Esophagus mucosa (tissue), 1 donor: ENCODE measurements at regions not wholly inside any gene's neighbourhood (a gene's known extent, or its start where the extent isn't known, plus 50 kb on each side); places are given as distances from the start of the nearest gene placed in this dataset.
A peak's percentile ranks its signal among the peaks of the same experiment; 100 is the strongest.
"Not testable (repeated sequence)": the region's sequence is repeated elsewhere in the genome, so short reads cannot be mapped to it uniquely, and the experiment has no call there.

Source experiments
- ATAC-seq: fragments of 200-7000 bp; cut with Tn5 transposase; one replicate; pipeline ENCODE4 v1.9.1; 2020
- donor health status: DM: yes; HTN: yes; CAD: no.

DNA sequence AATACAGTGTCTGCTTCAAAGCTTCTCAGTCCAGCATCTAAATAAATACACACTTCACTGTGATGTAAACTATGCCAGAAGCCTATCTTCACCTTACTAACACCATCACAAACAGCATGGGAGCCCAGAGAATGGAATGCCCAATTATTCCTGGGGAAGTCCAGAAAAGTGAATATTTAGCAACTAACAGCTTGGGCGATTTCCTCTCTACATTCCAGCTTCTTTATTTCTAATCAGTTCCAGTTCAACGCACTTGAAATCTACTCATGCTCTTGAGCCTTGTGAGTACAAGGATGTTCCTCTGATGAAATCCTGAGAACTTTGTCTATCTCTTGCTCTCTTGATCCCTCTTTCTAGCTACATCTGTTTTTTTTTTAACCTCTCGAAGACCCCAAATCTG lies 100.4 kb upstream of the C9orf72 start:
- no peak for ATAC-seq

DNA sequence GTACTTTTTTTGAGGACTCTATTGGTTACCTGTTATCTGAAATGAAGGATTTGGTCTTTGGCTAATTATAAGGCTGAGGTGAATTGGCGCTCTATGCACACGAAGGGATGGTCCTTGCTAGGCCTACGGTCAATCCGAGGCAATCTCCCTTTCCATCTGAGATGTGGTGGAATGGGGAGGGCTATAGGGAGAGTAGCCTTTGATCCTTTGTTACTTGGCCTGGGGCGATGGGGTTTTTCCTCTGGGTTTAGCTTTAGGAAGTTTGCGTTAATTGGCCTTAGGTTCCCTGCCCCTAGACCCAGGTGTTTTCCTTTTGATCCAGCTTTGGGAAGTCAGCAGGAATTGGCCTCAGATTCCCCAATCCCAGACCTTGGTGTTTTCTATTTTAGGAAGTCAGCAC lies 102.1 kb upstream of the C9orf72 start:
- ATAC-seq = no peak

DNA sequence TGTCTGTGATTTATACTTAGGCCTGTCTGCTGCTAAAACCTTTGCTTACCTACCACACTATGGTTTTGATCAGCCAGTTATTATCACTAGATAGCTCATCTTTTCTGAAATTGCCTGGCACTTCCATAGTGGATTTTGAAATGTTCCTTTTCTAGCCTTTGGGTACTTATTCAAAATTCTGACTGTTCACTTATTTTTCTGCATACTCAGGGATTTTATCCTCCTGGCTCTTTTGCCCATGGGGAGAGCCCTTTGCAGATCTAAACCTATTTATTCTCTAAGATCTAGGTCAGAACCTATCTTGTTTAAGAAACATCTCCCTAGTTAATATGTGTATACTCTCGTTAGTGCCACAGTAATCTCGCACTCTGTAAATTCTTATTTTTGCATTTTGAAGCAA lies 103.5 kb upstream of the C9orf72 start:
- ATAC-seq = no peak

DNA sequence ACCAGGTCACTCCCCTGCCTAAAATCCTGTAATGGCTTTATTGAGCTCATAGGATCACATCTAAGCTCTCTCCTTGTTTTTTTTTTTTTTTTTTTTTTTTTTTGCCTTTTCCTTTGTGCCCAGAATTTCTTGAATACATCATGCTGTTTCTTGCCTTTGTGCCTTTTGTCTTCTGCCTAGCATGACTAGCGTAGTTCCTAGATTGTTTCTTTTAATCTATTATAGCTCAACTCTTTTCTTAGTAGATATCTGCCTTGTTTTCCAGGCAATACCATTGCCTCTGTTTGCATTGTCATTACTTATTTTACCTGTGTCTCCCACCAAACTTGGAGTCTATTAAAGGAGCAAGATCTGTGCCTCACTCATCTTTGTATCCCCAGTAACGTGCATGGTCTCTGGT lies 106.1 kb upstream of the C9orf72 start:
- ATAC-seq = no peak

DNA sequence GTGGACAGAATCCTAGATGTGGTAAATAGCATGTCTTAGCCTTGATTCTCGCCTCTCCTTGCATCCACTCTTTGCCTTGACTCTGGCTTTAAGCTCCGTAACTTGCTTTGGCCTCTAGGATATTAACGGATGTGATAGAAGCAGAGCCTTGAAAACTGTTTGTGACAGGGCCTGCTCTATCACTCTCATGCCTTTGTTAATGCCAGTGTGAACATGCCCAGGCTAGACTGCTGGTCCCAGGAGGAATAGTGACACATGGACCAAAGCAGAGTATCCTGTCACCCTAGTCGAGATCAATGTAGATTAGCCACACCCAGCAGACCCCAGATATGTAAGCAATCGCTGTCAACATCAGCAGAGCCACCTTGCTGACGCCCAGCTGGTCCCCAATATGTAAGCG lies 109.9 kb upstream of the C9orf72 start:
- ATAC-seq = no peak

DNA sequence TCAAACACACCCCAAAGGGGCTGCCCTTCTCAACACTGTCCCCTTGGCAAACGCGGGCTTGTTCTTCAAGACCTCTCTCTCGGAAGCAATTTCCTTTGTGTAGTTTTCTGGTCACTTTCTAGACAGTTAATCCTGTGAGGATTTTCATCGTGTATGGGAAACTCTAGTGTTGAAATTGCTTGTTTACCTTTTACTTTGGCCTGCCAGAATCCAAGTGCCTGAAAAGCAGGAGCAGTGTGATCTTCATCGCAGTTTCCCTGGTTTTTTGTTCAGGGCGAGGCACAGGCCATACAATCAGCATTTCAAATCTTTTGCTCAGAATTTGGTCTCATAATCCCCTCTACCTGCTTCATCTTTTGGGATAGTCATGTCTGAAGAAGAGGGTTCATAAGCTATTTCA lies 115.7 kb upstream of the C9orf72 start:
- ATAC-seq = no peak

DNA sequence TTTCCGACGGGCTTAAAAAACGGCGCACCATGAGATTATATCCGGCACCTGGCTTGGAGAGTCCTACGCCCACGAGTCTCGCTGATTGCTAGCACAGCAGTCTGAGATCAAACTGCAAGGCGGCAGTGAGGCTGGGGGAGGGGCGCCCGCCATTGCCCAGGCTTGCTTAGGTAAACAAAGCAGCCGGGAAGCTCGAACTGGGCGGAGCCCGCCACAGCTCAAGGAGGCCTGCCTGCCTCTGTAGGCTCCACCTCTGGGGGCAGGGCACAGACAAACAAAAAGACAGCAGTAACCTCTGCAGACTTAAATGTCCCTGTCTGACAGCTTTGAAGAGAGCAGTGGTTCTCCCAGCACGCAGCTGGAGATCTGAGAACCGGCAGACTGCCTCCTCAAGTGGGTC lies 117.5 kb upstream of the C9orf72 start:
- not testable (repeated sequence) for ATAC-seq

DNA sequence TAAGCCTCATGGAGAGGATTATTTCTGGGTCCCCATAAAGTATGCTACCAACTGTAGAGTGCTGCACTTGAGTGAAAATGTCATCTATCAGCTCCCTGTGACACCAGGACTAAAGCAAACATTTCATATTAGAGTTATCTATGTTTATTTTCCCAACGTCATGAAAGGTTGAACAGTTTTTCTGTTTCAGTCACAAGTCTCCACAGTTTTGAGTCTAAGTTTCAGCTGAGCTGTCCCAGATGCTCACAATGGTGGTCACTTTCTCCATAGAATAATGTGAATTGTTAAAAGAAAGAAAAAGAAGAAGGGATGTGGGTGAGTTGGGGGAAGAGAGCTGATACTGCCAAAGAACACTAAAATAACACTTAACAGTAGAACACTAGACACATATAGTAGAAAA lies 126.3 kb upstream of the C9orf72 start:
- no peak for ATAC-seq

DNA sequence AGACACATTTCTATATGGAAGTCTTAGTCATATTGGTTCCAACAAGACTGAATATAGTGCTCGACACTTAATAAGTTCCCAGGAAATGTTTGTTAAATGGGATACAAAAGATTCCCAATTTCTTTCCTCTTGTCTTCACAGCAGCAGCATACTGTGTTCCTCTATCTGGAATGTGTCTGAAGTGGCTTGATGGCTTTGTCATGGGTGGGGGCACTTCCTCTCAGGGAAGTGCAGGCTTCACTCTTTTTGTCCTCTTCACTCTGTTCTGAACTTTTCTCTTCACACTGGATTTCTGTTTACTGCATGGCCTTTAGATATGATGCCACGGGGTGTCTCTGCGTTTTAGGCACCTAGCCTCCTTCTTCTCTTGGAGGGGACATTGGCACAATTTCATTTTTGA lies 127.7 kb upstream of the C9orf72 start:
- ATAC-seq = no peak

DNA sequence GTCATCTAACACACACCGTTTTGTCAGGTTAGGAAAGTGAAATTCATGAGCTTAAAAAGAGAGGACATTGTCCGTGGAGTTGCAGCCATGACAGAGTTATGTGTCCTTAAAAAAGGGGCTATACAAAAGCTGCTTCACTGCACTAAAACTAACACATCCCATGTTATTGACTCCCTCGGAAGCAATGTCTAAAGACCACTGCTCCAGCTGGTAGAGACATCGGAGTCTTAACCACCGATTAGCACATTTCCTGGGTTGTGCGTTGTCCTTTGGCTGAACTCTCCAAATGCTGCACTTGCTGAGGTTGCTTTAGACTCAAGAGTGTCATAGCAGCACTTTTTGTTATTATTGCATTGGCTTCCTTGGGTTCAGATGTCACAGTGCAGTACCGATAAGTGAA lies 128.3 kb upstream of the C9orf72 start:
- ATAC-seq = no peak

DNA sequence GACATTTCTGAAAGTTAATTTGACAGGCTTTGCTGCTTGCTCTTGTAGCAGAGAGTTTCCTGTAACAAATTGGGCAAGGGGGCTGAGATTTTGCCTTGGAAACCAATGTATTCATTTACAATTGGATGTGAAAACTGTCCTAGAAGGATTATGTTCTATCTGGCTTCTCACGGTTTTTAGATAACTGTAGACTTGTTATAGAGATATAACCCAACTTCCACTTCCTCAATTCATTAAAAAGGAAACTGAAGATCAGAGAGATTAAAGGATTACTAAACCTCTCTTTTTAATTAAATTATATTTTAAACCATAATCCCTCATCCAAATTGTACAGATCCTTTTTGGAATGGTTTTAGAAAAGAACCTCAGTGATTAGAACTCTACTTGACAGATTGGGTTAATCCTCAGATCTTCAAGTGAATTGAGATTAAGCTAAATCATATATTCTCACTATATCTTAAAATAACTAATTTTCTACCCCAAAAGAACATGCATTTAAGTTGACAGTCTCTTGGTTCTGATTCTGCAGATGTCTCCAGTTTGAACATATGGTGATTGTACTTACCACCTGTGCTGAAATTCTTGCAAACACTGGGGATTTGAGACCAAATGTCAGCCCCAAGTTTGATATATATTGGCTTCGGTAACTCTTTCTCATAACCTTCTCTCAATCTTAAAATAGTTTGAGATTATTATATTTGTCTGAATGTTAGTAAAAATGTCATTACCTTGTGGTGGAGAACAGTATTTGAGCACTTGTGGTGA lies 130.1 kb upstream of the C9orf72 start:
- no peak for ATAC-seq

DNA sequence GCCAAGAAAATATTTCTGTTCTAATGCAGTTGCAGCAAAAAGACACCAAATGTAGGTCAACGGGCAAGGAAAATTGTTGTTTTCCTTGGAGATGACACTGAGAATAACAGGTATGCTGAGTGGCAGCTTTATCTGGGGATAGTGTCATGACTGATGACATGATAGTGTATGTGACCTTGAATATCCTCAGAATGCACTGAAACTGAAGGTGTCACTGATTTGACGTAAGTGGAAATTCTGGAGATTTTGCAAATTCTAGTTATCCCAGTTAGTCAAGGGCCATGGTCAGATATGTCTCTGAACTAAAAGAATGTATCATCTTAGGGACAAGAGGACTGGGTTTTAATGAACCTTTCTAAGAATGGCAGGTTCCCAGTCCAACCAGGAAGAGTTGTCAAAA lies 138.0 kb upstream of the C9orf72 start:
- no peak for ATAC-seq

DNA sequence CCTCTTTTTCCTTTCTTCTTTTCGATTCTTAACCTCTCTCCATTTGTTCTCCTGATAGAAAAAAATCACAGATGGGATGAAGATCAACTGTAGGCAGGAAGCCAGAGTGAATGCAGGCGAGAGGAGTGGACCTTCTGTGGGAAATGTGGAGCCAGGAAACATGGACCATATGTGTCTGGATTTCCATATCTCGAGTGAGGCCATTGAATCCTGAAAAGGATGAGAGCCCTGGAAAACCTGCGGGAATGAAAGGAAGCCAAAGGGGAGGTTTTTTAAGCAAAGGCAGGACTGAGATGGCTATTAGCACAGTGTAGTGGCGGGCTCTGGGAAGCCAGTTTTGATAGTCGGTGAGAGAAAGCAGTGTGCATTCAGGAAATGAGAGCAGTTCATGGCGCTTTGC lies 139.5 kb upstream of the C9orf72 start:
- no peak for ATAC-seq

DNA sequence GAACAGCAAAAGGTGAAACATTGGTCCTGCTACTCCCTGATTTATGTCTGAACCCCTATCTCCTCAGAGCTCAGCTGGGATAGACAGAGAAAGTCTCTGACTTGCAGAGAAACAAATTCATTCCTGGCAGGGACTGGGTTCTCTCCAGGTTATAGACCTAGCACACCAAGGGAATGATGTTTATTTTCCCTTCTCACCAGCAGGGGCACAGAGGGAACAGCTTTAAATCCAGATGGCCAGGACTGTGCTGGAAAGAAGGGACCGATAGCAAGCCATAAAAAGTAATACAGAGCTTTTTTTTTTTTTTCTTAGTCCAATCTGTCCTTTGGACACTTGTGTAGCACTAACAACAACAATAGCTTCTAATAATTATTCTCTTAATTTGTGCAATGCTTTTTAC lies 141.1 kb upstream of the C9orf72 start:
- no peak for ATAC-seq

DNA sequence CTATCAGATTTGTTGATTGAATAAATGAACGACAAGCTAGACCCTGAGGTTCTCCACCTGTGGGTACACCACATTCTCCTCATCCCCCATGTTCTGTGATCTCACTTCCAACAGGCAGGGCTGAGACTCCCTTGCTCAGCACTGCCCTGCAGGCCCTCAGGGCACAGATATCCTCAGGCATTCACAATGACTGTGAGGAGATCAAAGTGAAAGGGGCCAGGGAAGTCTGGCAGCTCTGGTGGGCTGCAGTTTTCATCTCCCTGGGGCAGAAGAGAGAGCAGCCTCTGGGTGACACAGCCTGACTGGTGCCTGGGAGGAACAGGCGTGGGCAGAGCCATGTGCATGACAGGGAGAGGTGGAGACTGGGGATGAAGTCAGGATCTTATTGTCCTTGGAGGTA lies 142.4 kb upstream of the C9orf72 start:
- no peak for ATAC-seq

DNA sequence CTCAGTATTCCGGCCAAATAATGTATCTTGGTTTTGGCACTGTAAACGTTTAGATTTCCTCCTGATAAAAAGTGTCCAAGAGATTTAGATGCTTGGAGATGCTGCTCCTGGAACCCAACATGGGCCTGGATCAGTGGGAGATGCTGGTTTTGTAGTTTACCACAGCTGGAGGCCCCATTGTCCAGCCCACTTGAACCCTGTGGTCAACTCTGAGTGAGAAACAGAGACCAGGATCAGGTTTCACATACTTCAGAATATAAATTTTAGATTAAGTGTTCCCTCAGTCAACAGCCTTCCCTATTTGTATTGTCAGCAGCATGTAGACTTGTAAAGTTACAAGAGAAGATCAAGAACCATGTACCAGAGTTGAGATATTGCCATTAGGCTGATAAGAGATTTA lies 144.7 kb upstream of the C9orf72 start:
- ATAC-seq = no peak

DNA sequence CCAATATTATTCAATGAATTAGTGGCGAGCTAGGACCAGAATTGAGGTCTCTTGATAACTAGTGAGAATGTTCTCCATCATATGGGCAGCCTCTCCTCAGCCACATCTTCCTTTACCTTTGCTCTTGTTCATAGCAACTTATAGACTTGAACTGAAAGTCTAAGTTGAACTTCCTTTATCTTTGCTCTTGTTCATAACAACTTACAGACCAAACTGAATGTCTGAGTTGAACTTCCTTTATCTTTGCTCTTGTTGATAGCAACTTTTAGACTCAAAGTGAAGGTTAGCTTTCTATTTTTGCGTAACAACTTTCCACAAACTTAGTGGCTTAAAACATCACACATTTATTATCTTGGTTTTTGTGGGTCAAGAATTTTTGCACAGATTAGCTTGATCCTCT lies 146.4 kb upstream of the C9orf72 start:
- ATAC-seq = no peak

DNA sequence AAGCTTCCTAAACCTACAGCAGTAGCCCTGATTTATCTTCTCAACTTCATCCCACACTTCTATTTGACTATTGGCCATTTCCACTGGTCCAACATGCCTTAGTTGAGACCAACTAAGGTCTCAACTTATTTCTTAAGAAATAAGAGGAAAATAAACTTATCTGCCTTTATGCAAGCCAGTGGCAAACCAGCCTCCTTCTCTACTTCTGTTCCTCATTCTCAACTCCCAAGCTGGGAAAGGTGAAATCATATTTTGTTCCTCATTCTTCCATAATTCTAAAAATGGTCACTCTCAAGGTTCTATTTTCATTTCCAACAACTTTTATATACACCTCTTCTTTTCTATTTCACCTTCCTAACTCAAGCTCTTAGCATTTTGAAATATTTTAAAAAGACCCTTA lies 149.6 kb upstream of the C9orf72 start:
- ATAC-seq = no peak

DNA sequence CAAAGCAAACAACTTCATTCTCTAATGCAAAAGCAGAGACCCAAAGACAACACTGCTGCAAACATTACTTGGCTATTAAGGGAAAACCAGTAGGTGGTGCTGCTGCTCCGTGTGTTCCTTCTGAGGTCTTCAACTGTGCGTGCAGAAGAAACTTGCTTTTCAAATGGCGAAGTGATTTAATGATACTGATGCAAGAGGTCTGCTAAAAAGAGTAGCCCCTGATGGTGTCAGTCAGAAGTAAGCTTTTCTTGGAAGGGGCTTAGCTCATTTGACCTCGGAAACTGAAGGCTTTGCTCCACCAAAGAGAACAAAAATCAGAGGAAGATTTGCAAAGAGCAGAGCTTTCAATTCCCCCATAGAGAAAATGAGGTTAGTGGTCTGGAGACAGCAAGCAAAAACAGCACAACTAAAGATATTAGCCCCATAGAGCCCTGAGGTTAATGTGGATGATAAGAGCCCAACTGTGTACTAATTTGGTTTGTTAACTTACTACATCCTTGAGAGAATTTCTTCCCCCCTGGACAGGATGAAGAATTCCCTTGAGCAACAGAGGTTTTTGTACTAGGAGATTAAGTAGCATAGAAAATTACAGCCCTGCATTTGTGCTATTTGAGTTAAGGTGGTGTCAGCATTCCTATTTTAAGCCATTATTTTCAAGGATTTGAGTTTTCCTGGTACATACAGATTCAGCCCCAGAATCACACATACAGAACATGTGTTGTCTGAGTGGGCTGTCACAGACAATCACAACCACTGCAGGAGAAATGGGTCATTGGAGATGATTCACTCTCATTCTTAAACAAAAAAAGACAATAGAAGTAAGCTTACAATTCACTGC lies 153.2 kb upstream of the C9orf72 start:
- peak; percentile 51 for ATAC-seq

DNA sequence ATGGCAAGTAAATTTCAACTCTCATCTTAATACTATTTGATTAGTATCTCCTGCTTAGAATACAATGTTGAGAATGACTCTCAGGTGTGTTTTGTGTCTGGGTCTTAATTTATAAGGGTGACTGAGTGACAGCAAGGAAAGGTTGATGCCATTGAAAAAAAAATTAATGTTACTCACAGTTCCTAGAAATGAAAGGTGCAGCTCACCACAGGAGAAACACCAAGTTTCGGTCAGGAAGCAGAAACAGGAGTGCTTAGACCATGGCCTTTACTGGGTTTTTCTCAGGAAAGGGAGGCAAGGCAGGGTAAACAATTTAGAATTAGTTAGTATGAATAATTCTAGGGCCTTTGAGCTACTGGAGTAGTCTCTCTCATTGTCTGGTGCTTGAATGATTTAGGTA lies 159.2 kb upstream of the C9orf72 start:
- no peak for ATAC-seq

DNA sequence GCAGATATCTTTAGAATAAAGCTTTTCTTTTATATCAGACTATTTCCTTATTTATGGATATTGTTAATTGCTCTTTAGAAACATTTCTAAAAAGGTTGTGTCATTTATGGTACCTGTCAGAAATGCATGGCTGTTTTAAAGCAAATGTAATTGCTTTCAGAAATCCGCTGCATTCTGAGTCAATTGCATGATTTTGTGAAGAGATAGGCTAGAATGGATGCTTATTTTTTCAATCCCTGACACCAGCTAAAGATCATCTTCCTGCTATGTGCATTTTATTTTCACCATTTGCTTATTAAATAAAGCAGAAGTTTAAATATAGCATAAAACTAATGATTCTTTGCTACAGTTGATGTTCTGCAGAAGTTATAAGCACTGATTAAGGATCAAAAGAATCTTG lies 170.2 kb upstream of the C9orf72 start:
- ATAC-seq = no peak

DNA sequence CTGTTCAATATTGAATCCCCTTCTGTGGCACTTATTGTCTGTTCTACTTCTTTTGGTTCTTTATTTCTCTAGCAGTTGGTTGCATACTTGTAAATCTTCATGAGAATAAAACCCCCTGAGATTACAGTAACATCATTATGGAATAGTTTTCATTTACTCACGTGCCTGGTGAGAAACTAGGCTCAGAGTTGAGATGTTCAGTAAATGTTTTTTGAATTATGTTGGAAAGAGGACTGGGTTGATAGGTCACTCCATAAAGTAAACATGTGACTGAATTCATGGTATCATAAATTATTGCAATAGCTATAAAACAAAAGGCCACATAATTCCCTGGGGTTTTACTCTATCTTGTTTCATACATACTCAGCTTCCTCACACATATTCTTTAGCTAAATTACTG lies 174.2 kb upstream of the C9orf72 start:
- no peak for ATAC-seq

DNA sequence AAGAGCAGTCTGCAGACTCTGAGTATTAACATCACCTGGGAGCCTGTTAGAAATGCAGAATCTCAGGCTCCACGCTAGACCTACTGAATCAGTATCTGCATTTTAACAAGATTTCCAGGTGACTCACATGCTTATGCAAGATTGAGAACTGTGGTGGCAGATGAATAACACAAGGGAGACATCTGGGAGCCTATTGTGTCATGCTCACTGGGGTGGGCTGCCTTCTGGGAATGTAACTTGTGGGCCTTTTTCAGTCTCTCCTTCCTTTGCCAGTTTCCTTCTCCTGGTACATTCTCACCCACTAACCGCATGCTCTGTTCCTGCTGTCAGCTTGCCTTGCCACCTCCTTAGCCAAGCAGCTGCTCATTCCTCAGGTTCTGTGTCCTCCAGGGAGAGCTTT lies 176.6 kb upstream of the C9orf72 start:
- ATAC-seq = no peak

DNA sequence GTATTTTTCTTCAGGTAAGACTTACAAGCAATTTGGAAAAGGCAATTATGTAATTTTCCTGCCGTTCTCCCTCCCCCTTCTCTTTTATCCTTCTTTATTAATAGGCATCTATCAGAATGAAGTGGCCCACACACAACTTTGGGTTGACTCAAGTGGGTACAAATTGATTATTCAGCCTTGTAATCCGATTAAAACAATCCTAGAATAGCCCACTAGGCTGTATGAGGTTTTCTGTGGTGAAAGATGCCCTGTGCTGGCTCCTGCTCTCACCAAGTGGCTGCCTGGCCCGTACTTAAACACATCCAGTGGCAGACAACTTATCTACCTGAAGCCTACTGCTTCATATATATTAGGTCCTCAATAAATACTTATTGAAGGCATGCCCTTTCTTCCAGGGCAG lies 177.3 kb upstream of the C9orf72 start:
- ATAC-seq = no peak
